ENCODE measurements at regions not wholly inside any gene's neighbourhood (a gene's known extent, or its start where the extent isn't known, plus 50 kb on each side); places are given as distances from the start of the nearest gene placed in this dataset.

DNA sequence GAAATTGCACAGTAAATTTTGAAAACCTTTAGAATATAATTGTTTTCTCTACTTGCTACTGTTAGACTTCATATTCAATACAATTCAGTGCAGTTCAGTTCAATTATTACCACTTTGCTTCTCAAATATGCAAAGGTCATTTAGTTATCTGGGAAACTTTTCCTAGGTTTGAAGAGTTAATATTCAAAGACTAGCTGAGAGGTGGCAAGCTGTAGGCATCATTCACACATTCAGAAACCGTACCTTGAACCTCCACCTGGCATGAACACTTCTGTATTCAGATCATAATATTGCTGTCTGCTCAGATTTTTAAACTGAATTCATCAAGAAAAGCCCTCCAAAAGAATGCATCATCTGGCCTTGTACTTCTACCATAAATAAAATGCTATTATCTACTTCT is 162.1 kb upstream of the PCSK5 start:
- no peaks in the 10 kb centered on the region for H3K9me3 ChIP-seq (ENCODE audit: control insufficient read depth, insufficient read depth, low read depth, low read length)
- H3K4me3 ChIP-seq (ENCODE audit: low read depth, low read length), result no peak overlapping the region
- no peak overlapping the region for H3K27ac ChIP-seq (ENCODE audit: extremely low read depth, low read depth, low read length)
- no peak for TF ChIP-seq ZNF48 (tag by site-specific recombination; IDR thresholded peaks at IDR 0.05)
- TF ChIP-seq ZNF214 (tag by site-specific recombination; IDR thresholded peaks at IDR 0.05; ENCODE audit: borderline replicate concordance), result no peak
- TF ChIP-seq ZFP37 (tag by site-specific recombination; IDR thresholded peaks at IDR 0.05), result no peak
- no peak for TF ChIP-seq SP2 (tag by site-specific recombination; IDR thresholded peaks at IDR 0.05)
- no peak for TF ChIP-seq ZNF658 (tag by site-specific recombination; IDR thresholded peaks at IDR 0.05)
- TF ChIP-seq MYNN (tag by site-specific recombination; IDR thresholded peaks at IDR 0.05; ENCODE audit: borderline replicate concordance), result no peak
- no peak for TF ChIP-seq ZNF174 (tag by site-specific recombination; IDR thresholded peaks at IDR 0.05)
- TF ChIP-seq, protein P1, sequence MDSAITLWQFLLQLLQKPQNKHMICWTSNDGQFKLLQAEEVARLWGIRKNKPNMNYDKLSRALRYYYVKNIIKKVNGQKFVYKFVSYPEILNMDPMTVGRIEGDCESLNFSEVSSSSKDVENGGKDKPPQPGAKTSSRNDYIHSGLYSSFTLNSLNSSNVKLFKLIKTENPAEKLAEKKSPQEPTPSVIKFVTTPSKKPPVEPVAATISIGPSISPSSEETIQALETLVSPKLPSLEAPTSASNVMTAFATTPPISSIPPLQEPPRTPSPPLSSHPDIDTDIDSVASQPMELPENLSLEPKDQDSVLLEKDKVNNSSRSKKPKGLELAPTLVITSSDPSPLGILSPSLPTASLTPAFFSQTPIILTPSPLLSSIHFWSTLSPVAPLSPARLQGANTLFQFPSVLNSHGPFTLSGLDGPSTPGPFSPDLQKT (IDR thresholded peaks at IDR 0.05; ENCODE audit: borderline replicate concordance, low read depth, low read length), result no peak
- no peak for TF ChIP-seq ZNF350 (tag by site-specific recombination; IDR thresholded peaks at IDR 0.05)
- TF ChIP-seq KLF1 (tag by site-specific recombination; IDR thresholded peaks at IDR 0.05), result no peak
- TF ChIP-seq, protein P2, sequence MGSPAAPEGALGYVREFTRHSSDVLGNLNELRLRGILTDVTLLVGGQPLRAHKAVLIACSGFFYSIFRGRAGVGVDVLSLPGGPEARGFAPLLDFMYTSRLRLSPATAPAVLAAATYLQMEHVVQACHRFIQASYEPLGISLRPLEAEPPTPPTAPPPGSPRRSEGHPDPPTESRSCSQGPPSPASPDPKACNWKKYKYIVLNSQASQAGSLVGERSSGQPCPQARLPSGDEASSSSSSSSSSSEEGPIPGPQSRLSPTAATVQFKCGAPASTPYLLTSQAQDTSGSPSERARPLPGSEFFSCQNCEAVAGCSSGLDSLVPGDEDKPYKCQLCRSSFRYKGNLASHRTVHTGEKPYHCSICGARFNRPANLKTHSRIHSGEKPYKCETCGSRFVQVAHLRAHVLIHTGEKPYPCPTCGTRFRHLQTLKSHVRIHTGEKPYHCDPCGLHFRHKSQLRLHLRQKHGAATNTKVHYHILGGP (tag by site-specific recombination; IDR thresholded peaks at IDR 0.05), result no peak
- no peak for TF ChIP-seq KLF8 (tag by site-specific recombination; IDR thresholded peaks at IDR 0.05)
- TF ChIP-seq, protein P3, sequence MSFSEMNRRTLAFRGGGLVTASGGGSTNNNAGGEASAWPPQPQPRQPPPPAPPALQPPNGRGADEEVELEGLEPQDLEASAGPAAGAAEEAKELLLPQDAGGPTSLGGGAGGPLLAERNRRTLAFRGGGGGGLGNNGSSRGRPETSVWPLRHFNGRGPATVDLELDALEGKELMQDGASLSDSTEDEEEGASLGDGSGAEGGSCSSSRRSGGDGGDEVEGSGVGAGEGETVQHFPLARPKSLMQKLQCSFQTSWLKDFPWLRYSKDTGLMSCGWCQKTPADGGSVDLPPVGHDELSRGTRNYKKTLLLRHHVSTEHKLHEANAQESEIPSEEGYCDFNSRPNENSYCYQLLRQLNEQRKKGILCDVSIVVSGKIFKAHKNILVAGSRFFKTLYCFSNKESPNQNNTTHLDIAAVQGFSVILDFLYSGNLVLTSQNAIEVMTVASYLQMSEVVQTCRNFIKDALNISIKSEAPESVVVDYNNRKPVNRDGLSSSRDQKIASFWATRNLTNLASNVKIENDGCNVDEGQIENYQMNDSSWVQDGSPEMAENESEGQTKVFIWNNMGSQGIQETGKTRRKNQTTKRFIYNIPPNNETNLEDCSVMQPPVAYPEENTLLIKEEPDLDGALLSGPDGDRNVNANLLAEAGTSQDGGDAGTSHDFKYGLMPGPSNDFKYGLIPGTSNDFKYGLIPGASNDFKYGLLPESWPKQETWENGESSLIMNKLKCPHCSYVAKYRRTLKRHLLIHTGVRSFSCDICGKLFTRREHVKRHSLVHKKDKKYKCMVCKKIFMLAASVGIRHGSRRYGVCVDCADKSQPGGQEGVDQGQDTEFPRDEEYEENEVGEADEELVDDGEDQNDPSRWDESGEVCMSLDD (tag by site-specific recombination; IDR thresholded peaks at IDR 0.05), result no peak
- no peak for TF ChIP-seq OVOL3 (tag by site-specific recombination; IDR thresholded peaks at IDR 0.05)
- no peak for TF ChIP-seq ZFHX2 (tag by site-specific recombination; conservative IDR thresholded peaks at IDR 0.05)
- TF ChIP-seq ZNF114 (tag by site-specific recombination; IDR thresholded peaks at IDR 0.05), result no peak
- TF ChIP-seq, protein P4, sequence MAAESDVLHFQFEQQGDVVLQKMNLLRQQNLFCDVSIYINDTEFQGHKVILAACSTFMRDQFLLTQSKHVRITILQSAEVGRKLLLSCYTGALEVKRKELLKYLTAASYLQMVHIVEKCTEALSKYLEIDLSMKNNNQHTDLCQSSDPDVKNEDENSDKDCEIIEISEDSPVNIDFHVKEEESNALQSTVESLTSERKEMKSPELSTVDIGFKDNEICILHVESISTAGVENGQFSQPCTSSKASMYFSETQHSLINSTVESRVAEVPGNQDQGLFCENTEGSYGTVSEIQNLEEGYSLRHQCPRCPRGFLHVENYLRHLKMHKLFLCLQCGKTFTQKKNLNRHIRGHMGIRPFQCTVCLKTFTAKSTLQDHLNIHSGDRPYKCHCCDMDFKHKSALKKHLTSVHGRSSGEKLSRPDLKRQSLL (tag by site-specific recombination; IDR thresholded peaks at IDR 0.05), result no peak
- TF ChIP-seq ZNF157 (tag by site-specific recombination; IDR thresholded peaks at IDR 0.05), result no peak
- POLR2A ChIA-PET, result no interaction called here
- no peaks in the 10 kb centered on the region for H3K4me1 ChIP-seq (ENCODE audit: control insufficient read depth, insufficient read depth, low read length)
- CTCF ChIA-PET, result interaction anchor here (1.1 kb wide), 1 partner anchor 128 kb away, joined by 4 read pairs; no protein-coding TSS in a partner anchor
- no peaks in the 10 kb centered on the region for H3K36me3 ChIP-seq (ENCODE audit: control insufficient read depth in 2 of 2, insufficient read depth in 1 of 2, low read length in 2 of 2)

DNA sequence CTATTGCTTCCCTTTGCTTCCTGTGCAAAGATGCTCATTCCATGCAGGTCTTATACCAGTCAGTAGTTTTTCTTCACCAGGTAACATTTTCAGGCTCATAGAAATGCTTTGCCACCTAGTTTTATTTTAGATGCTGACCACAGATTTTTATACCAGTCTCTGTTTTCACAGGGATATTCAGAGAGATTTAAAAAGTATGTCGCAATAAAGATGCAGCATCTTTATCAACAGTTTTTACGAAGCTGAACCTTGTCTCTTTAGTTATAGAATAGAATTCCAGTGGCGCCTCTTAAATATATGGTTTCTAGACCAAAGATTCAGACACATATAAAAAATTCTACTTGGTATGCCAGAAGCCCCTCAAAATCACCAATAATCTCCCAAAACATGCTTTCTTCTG is 155.7 kb upstream of the PCSK5 start:
- no peaks in the 10 kb centered on the region for H3K9me3 ChIP-seq (ENCODE audit: control insufficient read depth, insufficient read depth, low read depth, low read length)
- no peak for TF ChIP-seq ZNF629 (tag by site-specific recombination; IDR thresholded peaks at IDR 0.05)
- TF ChIP-seq ZNF23 (tag by site-specific recombination; IDR thresholded peaks at IDR 0.05; ENCODE audit: borderline replicate concordance), result no peak
- CTCF ChIA-PET, result no interaction called here
- no peak overlapping the region for H3K4me3 ChIP-seq (ENCODE audit: low read depth, low read length)
- no peaks in the 10 kb centered on the region for H3K4me1 ChIP-seq (ENCODE audit: control insufficient read depth, insufficient read depth, low read length)
- H3K36me3 ChIP-seq (ENCODE audit: control insufficient read depth in 2 of 2, insufficient read depth in 1 of 2, low read length in 2 of 2), result no peaks in the 10 kb centered on the region
- POLR2A ChIA-PET, result no interaction called here
- no peak overlapping the region for H3K27ac ChIP-seq (ENCODE audit: extremely low read depth, low read depth, low read length)

All from HEK293 (cell line).